Fibroblast of the aortic adventitia (primary cell): ENCODE measurements at regions not wholly inside any gene's neighbourhood (a gene's known extent, or its start where the extent isn't known, plus 50 kb on each side); places are given as distances from the start of the nearest gene placed in this dataset.
A peak's percentile ranks its signal among the peaks of the same experiment; 100 is the strongest.
"Not testable (repeated sequence)": the region's sequence is repeated elsewhere in the genome, so short reads cannot be mapped to it uniquely, and the experiment has no call there.

Experiments
- DNase-seq: peaks from one replicate; pipeline ENCODE4 v3.0.0-alpha.2; 2010; ENCODE audit warnings: low read depth
- H3K4me3 ChIP-seq: 2 replicates; pipeline ENCODE4 v1.5.1; 2011; ENCODE audit warnings: low read depth, mild to moderate bottlenecking, control low read depth, low read length, moderate library complexity
- TF ChIP-seq, protein P1 (sequence below): IDR thresholded peaks from 2 replicates; pipeline ENCODE4 v1.5.1; 2011; ENCODE audit warnings: mild to moderate bottlenecking, low read length, control low read depth, inconsistent platforms; ENCODE audit not compliant: insufficient read depth

DNA sequence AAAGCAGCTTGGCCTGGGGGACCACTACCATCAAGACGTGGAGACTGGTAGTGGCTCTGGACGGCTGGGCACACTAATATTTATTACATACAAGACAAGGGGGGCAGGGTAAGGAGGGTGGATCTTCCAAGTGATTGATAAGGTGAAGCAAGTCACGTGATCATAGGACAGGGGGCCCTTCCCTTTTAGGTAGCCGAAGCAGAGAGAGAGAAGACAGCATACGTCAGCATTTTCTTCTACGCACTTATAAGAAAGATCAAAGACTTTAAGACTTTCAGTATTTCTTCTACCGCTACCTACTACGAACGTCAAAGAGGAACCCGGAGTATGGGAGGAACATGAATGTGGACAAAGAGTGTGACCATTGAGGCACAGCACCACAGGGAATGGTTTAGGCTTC lies 307.9 kb downstream of the RPIA start:
- TF ChIP-seq, protein P1, sequence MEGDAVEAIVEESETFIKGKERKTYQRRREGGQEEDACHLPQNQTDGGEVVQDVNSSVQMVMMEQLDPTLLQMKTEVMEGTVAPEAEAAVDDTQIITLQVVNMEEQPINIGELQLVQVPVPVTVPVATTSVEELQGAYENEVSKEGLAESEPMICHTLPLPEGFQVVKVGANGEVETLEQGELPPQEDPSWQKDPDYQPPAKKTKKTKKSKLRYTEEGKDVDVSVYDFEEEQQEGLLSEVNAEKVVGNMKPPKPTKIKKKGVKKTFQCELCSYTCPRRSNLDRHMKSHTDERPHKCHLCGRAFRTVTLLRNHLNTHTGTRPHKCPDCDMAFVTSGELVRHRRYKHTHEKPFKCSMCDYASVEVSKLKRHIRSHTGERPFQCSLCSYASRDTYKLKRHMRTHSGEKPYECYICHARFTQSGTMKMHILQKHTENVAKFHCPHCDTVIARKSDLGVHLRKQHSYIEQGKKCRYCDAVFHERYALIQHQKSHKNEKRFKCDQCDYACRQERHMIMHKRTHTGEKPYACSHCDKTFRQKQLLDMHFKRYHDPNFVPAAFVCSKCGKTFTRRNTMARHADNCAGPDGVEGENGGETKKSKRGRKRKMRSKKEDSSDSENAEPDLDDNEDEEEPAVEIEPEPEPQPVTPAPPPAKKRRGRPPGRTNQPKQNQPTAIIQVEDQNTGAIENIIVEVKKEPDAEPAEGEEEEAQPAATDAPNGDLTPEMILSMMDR: no peak
- H3K4me3 ChIP-seq: no peak overlapping the region
- DNase-seq: no peak

DNA sequence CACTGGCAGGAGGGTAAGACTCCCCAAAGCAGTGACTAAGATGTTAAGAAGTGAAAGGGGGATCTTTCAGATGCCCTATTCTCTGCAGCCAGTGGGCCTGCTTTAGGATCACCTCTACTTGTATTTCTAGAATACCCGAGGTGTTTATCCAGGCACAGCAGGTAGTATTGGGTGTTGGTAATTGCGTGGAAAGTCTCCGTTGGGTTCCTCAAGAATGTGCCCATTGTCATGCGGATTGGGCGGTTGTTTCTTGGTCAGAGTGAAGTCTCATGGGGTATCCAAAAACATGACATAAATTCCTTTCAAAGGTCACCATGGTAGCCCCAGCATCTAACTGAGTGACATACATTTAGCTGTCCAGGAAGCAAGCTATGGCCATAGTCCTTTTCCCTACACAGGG lies 308.8 kb downstream of the RPIA start:
- no peak for DNase-seq
- TF ChIP-seq, protein P1: no peak
- H3K4me3 ChIP-seq: no peak overlapping the region

DNA sequence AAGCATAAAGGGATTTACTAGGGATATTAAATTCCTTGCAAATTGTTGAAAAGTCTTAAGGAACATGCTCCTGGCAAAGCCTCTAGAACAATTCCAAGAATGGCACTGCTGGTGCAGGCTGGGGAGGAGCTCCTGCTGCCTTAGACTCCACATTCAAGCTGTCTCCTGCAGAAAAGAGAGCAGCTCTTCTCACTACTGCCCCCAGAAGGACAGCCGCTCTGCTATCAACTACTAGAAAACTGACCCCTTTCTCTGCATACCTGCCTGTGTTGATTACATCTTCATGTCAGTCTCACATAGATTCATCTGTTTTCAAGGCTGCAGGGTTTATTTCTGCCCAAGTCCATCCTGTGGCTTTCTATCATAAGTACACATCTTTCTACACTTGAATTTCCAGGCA lies 312.8 kb downstream of the RPIA start:
- H3K4me3 ChIP-seq, DNase-seq: not testable (repeated sequence)

DNA sequence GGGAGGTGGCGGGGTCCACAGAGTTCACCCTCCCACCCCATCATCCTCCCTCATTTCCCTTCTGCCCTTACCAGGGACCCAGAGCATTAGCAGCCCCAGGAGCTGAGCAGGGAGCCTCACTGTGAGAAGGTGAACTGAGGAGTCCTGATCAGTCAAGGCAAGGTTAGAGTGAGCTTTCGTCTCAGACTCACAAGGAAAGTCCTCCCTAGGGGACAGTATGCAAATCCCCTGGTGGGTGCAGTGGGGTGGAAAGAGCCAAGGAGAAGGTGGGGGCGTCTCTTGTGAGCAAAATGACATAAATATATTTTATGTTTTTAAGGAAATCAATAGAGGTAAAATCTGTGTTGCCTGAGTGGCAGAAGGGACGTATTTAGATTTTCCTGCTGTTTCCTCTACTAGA lies 329.1 kb downstream of the RPIA start:
- DNase-seq, H3K4me3 ChIP-seq: not testable (repeated sequence)

DNA sequence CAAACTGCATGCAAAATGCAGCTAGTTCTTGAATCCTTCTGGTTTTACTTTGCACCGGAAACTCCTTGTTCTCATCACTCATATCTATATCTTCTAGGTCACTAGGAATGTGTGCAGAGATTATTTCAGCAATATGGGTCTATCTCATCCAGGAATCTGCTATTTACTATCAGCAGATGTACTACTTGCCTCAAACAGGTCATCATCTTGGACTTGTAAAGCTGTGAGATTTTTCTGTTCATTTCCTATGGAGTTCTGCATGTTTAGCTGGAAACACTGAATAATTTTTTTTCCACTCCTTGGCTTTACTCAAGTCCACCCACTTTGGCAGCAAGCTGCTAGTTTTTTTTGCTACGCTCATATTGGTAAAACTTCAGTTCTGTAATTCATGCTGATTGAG lies 334.8 kb downstream of the RPIA start:
- not testable (repeated sequence) for H3K4me3 ChIP-seq, DNase-seq

DNA sequence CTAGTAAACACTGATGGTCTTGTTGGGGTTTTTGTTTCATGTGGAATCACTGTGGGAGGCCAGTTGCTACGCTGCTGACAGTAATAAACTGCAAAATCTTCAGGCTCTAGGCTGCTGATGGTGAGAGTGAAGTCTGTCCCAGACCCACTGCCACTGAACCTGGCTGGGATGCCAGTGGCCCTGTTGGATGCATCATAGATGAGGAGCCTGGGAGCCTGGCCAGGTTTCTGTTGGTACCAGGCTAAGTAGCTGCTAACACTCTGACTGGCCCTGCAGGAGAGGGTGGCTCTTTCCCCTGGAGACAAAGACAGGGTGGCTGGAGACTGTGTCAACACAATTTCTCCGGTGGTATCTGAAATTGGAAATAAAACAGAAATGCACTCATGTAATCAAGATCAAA lies 335.6 kb downstream of the RPIA start:
- not testable (repeated sequence) for H3K4me3 ChIP-seq, DNase-seq

DNA sequence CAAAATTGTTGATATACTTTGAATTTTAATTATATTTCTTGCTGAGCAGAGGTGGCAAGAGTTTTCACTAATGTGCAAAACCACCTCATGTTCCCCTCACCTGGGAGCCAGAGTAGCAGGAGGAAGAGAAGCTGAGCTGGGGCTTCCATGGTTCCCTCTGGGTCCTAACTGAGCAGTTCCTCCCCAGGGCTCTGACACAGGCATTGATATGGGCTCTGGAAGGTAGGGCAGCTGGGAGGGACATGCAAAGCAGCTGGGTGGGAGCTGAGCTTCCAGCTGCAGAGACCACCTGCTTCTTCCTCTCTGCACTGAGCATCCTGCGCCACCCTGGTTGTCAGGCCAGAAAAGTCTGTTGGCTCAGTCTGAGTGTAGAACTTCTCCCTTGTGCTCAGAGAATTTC lies 336.1 kb downstream of the RPIA start:
- not testable (repeated sequence) for DNase-seq, H3K4me3 ChIP-seq

DNA sequence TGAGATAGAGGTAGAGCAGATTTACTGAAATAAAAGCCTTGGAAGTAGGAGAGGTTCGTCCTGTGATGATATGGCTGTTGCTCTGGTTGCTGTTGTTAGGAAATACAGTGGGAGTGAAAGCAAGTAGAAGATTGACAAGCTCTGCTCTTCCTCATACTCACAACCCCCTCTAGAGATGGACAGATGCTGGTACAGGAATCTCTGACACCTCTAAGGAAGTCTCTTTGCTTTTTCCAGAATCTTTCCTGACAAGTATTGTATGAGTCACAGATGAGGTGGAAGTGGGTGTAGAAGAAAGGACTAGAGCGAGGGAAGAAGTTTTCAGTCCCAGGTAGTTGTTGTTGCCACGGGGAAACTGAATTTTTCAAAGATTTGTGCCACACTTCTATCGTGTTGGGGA lies 337.8 kb downstream of the RPIA start:
- not testable (repeated sequence) for DNase-seq, H3K4me3 ChIP-seq

DNA sequence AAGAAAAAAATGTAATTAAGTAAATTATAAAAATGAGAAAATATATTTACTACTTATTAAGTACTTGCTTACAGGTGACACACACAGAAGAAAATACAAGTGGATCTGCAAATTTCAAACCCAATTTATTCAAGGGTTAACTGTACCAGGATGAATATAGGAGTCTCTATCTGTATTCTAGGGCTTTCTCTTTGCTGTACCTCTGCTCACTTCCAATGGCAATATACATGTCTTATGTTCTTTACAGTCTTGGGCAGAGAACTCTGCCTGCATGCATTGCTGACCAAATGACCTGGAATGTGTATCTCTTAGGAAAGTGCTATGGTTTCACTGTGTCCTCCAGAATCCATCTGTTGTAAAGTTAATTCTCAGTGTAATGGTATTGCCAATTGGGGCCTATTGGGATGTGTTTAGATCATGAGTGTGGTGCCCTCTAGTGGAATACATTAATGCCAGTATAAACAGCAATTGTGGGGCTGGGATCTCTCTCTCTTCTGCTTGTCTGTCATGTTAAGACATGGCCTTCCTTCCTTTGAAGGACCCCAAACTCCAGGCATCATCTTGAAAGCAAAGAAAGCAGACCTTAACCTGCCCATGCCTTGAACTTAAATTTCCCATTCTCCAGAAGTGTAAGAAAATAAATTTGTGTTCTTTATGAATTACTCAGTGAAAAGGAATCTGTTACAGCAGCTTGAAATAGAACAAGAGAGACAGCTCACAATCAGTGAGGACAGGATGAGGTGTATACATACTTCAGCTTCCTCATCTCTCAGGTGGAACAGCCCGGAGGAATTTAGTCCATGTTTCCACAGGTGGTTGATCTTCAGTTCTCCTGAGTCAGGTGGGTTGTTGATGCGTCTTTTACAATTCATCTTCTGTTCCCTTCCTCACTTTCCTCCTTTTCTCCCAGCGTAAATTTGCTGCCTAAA lies 356.9 kb downstream of the RPIA start:
- TF ChIP-seq, protein P1: peak; percentile 58

DNA sequence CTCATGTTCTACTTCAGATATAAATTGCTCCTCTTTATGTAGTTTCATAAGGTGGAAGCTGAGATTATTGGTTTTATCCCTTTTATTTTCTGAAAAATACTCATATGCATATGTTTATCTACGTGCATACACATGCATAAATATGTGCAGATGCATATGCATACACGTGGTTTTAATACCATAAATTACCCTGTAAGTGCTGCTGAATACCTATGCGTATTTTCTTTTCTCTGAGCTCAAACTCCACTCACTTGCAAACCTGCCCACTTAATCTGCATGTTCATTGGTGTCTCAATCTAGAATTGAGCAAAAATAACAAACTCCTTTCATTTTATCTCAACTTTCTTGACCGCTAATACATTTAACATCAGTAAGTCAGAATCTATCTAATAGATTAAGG lies 367.1 kb downstream of the RPIA start:
- not testable (repeated sequence) for DNase-seq, H3K4me3 ChIP-seq

More for the DNA sequence above, 356.9 kb downstream of the RPIA start:
- not testable (repeated sequence) for H3K4me3 ChIP-seq
- peak; percentile 42 for DNase-seq

DNA sequence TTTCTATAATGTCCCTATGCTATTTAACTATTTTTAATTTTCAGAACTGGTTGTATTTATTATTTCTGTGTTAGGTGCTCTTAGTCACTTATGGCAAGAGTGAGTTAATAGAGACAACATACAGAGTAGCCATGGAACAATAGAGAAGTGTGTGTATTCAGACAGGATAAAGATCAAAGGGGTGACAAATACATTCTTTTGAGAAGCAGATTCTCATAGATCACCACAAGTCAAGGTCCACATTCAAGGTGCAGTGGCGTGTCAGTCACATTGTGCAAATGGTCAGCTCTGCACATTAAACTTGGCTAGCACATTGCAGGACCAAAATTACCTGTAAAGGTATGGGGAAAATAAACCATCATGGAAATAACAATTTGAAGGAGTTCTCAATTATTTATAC lies 369.7 kb downstream of the RPIA start:
- not testable (repeated sequence) for DNase-seq, H3K4me3 ChIP-seq

DNA sequence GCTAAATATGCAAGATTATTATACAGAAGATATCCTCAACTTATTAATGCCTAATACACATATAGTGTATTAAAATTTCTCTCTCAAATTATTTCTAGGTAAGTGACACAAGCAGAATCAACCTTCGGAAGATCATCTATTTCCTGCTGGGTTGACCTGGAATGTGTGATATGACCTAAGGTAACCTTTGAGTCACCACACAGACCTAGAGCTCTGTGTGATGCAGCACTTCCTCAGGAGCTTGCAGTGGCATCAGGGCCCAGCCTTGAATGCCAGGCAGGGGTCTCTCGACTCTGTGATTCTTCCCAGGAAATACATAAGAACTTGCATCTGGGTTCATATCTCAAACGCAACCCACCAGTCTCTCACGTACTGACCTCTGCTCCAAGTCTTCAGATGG lies 385.3 kb downstream of the RPIA start:
- not testable (repeated sequence) for DNase-seq, H3K4me3 ChIP-seq

DNA sequence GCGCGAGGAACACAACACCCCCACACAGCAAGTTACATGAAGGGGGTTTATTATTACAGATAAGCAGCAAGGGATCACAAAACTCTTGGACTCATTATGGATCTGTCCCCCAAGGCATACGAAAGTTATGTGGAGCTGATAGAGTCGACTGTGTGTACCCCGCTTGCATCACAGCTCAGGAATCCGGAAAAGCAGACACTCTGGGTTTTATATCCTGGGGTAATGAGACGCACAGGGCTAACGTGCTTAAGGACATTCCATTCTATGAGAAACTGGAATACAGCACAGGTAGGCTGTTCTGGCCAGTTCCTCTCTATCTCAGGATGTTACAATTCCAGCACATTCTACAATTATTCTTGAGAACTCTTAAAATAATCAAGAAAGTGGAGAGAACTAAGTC lies 401.4 kb downstream of the RPIA start:
- DNase-seq, H3K4me3 ChIP-seq: not testable (repeated sequence)

DNA sequence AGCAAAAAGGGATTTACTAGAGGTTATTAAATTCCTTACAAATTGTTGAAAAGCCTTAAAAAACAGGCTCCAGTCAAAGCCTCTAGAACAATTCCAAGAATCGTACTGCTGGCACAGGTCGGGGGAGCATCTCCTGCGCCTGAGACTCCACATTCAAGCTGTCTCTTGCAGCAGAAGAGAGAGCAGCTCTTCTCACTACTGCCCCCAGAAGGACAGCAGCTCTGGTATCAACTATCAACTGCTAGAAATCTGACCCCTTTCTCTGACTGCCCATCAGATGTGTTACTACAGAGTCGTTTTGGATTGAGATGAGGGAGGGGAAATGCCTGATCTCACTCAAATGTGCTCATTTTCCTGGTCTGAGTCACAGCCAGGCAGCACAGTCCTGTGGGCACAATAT lies 403.6 kb downstream of the RPIA start:
- H3K4me3 ChIP-seq, DNase-seq: not testable (repeated sequence)

DNA sequence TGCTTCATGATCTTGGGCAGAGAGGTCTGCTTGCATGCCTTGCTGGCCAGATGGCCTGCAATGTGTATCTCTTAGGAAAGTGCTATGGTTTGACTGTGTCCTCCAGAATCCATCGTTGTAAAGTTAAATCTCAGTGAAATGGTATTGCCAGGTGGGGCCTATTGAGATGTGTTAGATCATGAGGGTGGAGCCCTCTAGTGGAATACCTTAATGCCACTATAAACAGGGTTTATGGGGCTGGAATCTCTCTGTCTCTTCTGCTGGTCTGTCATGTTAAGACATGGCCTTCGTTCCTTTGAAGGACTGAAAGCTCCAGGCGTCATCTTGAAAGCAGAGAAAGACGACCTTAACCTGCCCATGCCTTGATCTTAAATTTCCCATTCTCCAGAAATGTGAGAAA lies 411.1 kb downstream of the RPIA start:
- not testable (repeated sequence) for H3K4me3 ChIP-seq, DNase-seq
